Tibial nerve (tissue), 4 donors: ENCODE measurements at regions not wholly inside any gene's neighbourhood (a gene's known extent, or its start where the extent isn't known, plus 50 kb on each side); places are given as distances from the start of the nearest gene placed in this dataset.

ENCODE experiments used
- CTCF ChIP-seq, 5 experiments: fragments of 200-600 bp in 3 of 5; fragments of 450-650 bp in 2 of 5; sonication (generic) in 3 of 5; IDR thresholded peaks; one replicate each; pipeline ENCODE4 v1.5.1; 2016 to 2019; ENCODE audit warnings: antibody characterized with exemption in 5 of 5, mild to moderate bottlenecking in 3 of 5, moderate library complexity in 2 of 5
- EP300 ChIP-seq, 2 donors: sonication (generic); formaldehyde crosslinking; IDR thresholded peaks; one replicate each; pipeline ENCODE4 v1.6.1; 2017; ENCODE audit warnings: antibody characterized with exemption in 2 of 2, mild to moderate bottlenecking in 1 of 2
- POLR2A ChIP-seq, 2 donors: fragments of 450-650 bp; IDR thresholded peaks; one replicate each; pipeline ENCODE4 v1.6.1; 2017; ENCODE audit warnings: antibody characterized with exemption in 2 of 2, mild to moderate bottlenecking in 2 of 2, moderate library complexity in 2 of 2

DNA sequence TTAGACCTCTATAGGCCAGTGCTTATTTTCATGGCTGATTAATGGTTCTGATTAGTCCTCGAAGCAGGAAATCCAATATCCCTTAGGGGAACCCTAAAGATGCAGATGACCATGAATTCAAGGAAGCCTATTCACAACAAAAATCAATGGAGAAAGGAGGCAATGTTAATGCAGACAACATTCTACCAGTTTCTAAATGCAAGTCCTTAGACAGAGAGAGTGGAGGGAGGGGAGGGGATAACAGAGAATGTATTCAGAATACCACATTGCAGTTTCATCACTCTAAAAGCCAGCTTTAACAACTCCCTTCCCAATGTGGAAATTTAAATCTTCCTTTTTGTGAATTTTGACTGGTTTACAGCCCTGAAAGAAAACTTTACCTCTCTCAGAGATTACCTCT lies 87.1 kb upstream of the POU3F2 start:
- TF ChIP-seq CTCF (IDR thresholded peaks at IDR 0.05) (no peak), EP300 (IDR thresholded peaks at IDR 0.05) (no peak), POLR2A (IDR thresholded peaks at IDR 0.05) (no peak)
